D721Med (cell line): ENCODE measurements at regions not wholly inside any gene's neighbourhood (a gene's known extent, or its start where the extent isn't known, plus 50 kb on each side); places are given as distances from the start of the nearest gene placed in this dataset.

Experiments
- DNase-seq: peaks from one replicate; pipeline ENCODE4 v3.0.0; 2011; ENCODE audit warnings: low spot score; ENCODE audit not compliant: insufficient read length
- FAIRE-seq: peaks from 2 replicates; lab custom pipeline; 2011; peaks lifted over from hg19 to GRCh38; lab: Jason Lieb, UNC
- CTCF ChIP-seq: IDR thresholded peaks from 2 replicates; pipeline ENCODE4 v1.5.1; 2012; ENCODE audit warnings: mild to moderate bottlenecking, control low read depth; ENCODE audit not compliant: insufficient read depth; ENCODE audit errors: missing control alignments

- DNase-seq, result no peak
- TF ChIP-seq CTCF, result no peak
- no peak for FAIRE-seq
Measured at GRCh38 chr7:131174391-131174790, 153.3 kb upstream of the MKLN1 start.

DNA sequence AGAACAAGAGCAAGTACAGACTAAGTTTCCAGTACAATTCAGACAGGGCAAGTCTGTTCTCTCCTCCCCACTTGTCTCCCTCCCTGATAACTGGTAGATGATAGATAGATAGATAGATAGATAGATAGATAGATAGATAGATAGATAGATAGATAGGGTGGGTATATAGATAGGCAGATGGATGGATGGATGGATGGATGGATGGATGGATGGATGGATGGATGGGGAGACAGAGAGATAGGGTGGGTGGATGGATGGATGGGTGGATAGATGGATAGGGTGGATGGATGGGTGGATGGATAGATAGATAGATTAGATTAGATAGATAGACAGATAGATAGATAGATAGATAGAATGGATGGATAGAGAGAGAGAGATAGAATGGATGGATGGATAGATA is 152.8 kb upstream of the MKLN1 start:
- no peak for FAIRE-seq
- no peak for TF ChIP-seq CTCF
- no peak for DNase-seq

DNA sequence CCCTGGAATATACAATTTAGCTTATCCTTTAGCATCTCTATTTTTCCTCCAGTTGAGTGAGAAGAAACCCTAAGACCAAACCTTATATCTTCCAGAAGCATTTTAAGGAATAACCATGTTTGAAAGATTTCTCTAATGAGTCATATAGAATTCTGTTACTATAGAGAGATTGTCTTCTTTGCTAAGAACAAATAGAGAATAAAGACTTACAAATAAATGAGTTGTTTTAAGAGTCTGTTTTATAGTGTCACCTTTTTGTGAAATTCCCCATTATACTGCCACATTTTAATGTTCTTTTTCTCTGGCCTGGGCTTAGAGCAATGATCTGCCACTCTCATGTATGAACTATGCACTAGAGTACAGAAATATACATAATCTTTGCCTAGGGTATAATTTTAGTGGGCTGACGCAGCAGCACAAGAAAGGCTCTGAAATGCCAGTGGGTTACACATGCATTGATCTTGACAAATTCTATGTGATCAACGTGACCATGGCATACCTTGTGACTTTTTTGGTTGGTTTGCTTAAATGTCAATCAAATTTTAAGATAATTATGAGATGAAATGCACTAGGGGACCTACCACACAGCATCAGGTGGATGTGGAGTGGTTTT is 145.1 kb upstream of the MKLN1 start:
- no peak for DNase-seq
- no peak for FAIRE-seq
- no peak for TF ChIP-seq CTCF

- DNase-seq (no peak), FAIRE-seq (no peak)
- no peak for TF ChIP-seq CTCF
Measured at GRCh38 chr7:131183072-131183471, 144.6 kb upstream of the MKLN1 start.

- TF ChIP-seq CTCF, result no peak
- DNase-seq (no peak), FAIRE-seq (no peak)
Measured at GRCh38 chr7:131183611-131184119, 144.0 kb upstream of the MKLN1 start.

DNA sequence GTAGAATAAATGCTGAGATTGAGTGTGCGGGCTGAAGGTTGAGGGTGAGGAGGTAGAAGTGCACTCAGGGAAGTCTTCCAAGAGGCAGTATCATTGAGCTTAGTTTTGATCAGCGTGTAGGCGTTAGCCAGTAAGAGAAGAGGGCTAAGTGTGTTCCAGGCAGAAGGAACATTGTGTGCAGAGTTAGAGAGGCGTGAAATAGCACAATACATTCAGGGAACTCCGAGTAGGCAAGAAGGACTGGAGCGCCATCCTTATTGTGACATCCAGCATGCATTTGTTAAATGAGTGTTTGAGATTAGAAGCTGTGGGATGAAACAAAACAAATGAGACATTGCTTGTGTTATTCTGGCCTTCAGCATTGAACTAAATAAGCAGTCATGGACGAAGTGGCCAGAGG is 140.9 kb upstream of the MKLN1 start:
- TF ChIP-seq CTCF, result no peak
- no peak for DNase-seq
- FAIRE-seq, result no peak
